ENCODE measurements at regions not wholly inside any gene's neighbourhood (a gene's known extent, or its start where the extent isn't known, plus 50 kb on each side); places are given as distances from the start of the nearest gene placed in this dataset.

- no peaks in the 10 kb centered on the region for H4K20me1 ChIP-seq (ENCODE audit: control insufficient read depth, extremely low read depth, insufficient read depth, low read length)
- no peaks in the 10 kb centered on the region for H3K27me3 ChIP-seq (ENCODE audit: control insufficient read depth, insufficient read depth, low read length)
- no peak overlapping the region for H3K9ac ChIP-seq (ENCODE audit: insufficient read depth, low read length)
- no peaks in the 10 kb centered on the region for H3K4me1 ChIP-seq (ENCODE audit: control insufficient read depth, extremely low read depth, insufficient read depth, low read length)
- no peak overlapping the region for H3K4me2 ChIP-seq (ENCODE audit: extremely low read depth, insufficient read depth, low read length)
- H3K4me3 ChIP-seq (replicated peaks in 1 of 4; ENCODE audit: control extremely low read depth in 1 of 4, insufficient read depth in 1 of 4, low read depth in 3 of 4, low read length in 4 of 4) = no peak overlapping the region
- no peaks in the 10 kb centered on the region for H3K9me3 ChIP-seq (ENCODE audit: control insufficient read depth, insufficient read depth, low read depth, low read length)
- no peak overlapping the region for H3K27ac ChIP-seq (ENCODE audit: insufficient read depth, low read length)
- no peak for TF ChIP-seq CTCF (conservative IDR thresholded peaks at IDR 0.05 in 1 of 2, IDR thresholded peaks at IDR 0.05 in 1 of 2; ENCODE audit: low read depth in 1 of 2, low read length in 2 of 2)
- TF ChIP-seq EZH2 (IDR thresholded peaks at IDR 0.05; ENCODE audit: low read length, missing control alignments) = no peak
- DNase-seq (ENCODE audit: low read depth in 2 of 2) = no peak
- H2AFZ ChIP-seq (ENCODE audit: low read length) = no peak overlapping the region
- no peaks in the 10 kb centered on the region for H3K36me3 ChIP-seq (ENCODE audit: control insufficient read depth, insufficient read depth, low read length)
- no peaks in the 10 kb centered on the region for H3K79me2 ChIP-seq (ENCODE audit: control insufficient read depth, insufficient read depth, low read length)
Measured at GRCh38 chr2:145050134-145050533, 530.2 kb upstream of the ZEB2 start.

DNA sequence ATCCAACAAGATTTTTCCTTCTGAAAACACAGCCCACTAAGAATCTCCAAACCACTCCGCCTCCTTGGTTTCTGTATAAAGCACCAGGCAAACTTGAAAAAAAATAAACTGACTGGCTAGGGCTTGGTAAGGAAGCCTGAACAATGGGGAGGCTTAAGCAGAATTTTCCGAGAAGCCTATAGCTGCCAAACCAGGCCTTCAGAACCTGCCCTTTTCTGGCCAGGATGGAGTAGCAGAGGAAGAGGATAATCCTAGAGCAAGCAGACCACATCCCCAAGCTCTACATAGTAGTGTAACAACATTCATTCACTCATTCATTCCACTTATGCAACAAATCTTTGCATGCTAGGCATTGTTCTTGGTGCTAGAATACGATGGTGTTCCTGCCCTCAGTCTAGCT lies 529.6 kb upstream of the ZEB2 start:
- H3K4me2 ChIP-seq (ENCODE audit: extremely low read depth, insufficient read depth, low read length) = no peak overlapping the region
- no peaks in the 10 kb centered on the region for H4K20me1 ChIP-seq (ENCODE audit: control insufficient read depth, extremely low read depth, insufficient read depth, low read length)
- no peaks in the 10 kb centered on the region for H3K36me3 ChIP-seq (ENCODE audit: control insufficient read depth, insufficient read depth, low read length)
- no peaks in the 10 kb centered on the region for H3K27me3 ChIP-seq (ENCODE audit: control insufficient read depth, insufficient read depth, low read length)
- no peak for TF ChIP-seq CTCF (conservative IDR thresholded peaks at IDR 0.05 in 1 of 2, IDR thresholded peaks at IDR 0.05 in 1 of 2; ENCODE audit: low read depth in 1 of 2, low read length in 2 of 2)
- TF ChIP-seq EZH2 (IDR thresholded peaks at IDR 0.05; ENCODE audit: low read length, missing control alignments) = no peak
- H3K4me3 ChIP-seq (replicated peaks in 1 of 4; ENCODE audit: control extremely low read depth in 1 of 4, insufficient read depth in 1 of 4, low read depth in 3 of 4, low read length in 4 of 4) = no peak overlapping the region
- H3K27ac ChIP-seq (ENCODE audit: insufficient read depth, low read length) = no peak overlapping the region
- no peaks in the 10 kb centered on the region for H3K79me2 ChIP-seq (ENCODE audit: control insufficient read depth, insufficient read depth, low read length)
- H3K9ac ChIP-seq (ENCODE audit: insufficient read depth, low read length) = no peak overlapping the region
- H3K4me1 ChIP-seq (ENCODE audit: control insufficient read depth, extremely low read depth, insufficient read depth, low read length) = no peaks in the 10 kb centered on the region
- no peak for DNase-seq (ENCODE audit: low read depth in 2 of 2)
- no peaks in the 10 kb centered on the region for H3K9me3 ChIP-seq (ENCODE audit: control insufficient read depth, insufficient read depth, low read depth, low read length)
- H2AFZ ChIP-seq (ENCODE audit: low read length) = no peak overlapping the region

- no peak overlapping the region for H3K27ac ChIP-seq (ENCODE audit: insufficient read depth, low read length)
- TF ChIP-seq CTCF (conservative IDR thresholded peaks at IDR 0.05 in 1 of 2, IDR thresholded peaks at IDR 0.05 in 1 of 2; ENCODE audit: low read depth in 1 of 2, low read length in 2 of 2) (no peak), EZH2 (IDR thresholded peaks at IDR 0.05; ENCODE audit: low read length, missing control alignments) (no peak)
Measured at GRCh38 chr2:145047554-145047953, 527.6 kb upstream of the ZEB2 start.

More at GRCh38 chr2:145047554-145047953, 527.6 kb upstream of the ZEB2 start:
- H3K9me3 ChIP-seq (ENCODE audit: control insufficient read depth, insufficient read depth, low read depth, low read length) = no peaks in the 10 kb centered on the region
- no peaks in the 10 kb centered on the region for H4K20me1 ChIP-seq (ENCODE audit: control insufficient read depth, extremely low read depth, insufficient read depth, low read length)
- no peak for DNase-seq (ENCODE audit: low read depth in 2 of 2)
- H3K4me1 ChIP-seq (ENCODE audit: control insufficient read depth, extremely low read depth, insufficient read depth, low read length) = no peaks in the 10 kb centered on the region
- H3K36me3 ChIP-seq (ENCODE audit: control insufficient read depth, insufficient read depth, low read length) = no peaks in the 10 kb centered on the region
- no peak overlapping the region for H3K4me2 ChIP-seq (ENCODE audit: extremely low read depth, insufficient read depth, low read length)
- no peak overlapping the region for H3K4me3 ChIP-seq (replicated peaks in 1 of 4; ENCODE audit: control extremely low read depth in 1 of 4, insufficient read depth in 1 of 4, low read depth in 3 of 4, low read length in 4 of 4)
- H2AFZ ChIP-seq (ENCODE audit: low read length) = no peak overlapping the region
- no peaks in the 10 kb centered on the region for H3K27me3 ChIP-seq (ENCODE audit: control insufficient read depth, insufficient read depth, low read length)
- H3K9ac ChIP-seq (ENCODE audit: insufficient read depth, low read length) = no peak overlapping the region
- H3K79me2 ChIP-seq (ENCODE audit: control insufficient read depth, insufficient read depth, low read length) = no peaks in the 10 kb centered on the region

Data from fibroblast of lung (primary cell).